ENCODE measurements at regions not wholly inside any gene's neighbourhood (a gene's known extent, or its start where the extent isn't known, plus 50 kb on each side); places are given as distances from the start of the nearest gene placed in this dataset.

GRCh38 chr14:49286257-49286983, 299.8 kb downstream of the RPS29 start:
- ATAC-seq = no peak
- TF ChIP-seq PATZ1 (CRISPR knock-in tag; IDR thresholded peaks at IDR 0.05; ENCODE audit: borderline replicate concordance) (no peak), POU6F1 (CRISPR knock-in tag; IDR thresholded peaks at IDR 0.05; ENCODE audit: borderline replicate concordance, low read depth) (no peak), ISL1 (CRISPR knock-in tag; IDR thresholded peaks at IDR 0.05) (0 out of 2 replicates have a peak, but pooled peaks have one; percentile 15), OSR1 (CRISPR knock-in tag; IDR thresholded peaks at IDR 0.05) (no peak)

- no peak for TF ChIP-seq BACH2 (CRISPR knock-in tag; IDR thresholded peaks at IDR 0.05; ENCODE audit: borderline replicate concordance)
- TF ChIP-seq ZFP30 (CRISPR knock-in tag; IDR thresholded peaks at IDR 0.05) = no peak
- TF ChIP-seq CREB5 (CRISPR knock-in tag; IDR thresholded peaks at IDR 0.05; ENCODE audit: low read depth) = no peak
- TF ChIP-seq GLIS3 (CRISPR knock-in tag; IDR thresholded peaks at IDR 0.05) = no peak
- TF ChIP-seq ZC3H10 (CRISPR knock-in tag; IDR thresholded peaks at IDR 0.05) = no peak
- TF ChIP-seq SNAI2 (CRISPR knock-in tag; IDR thresholded peaks at IDR 0.05) = no peak
- no peak for TF ChIP-seq PPARA (CRISPR knock-in tag; IDR thresholded peaks at IDR 0.05; ENCODE audit: borderline replicate concordance)
- TF ChIP-seq RARB (CRISPR knock-in tag; IDR thresholded peaks at IDR 0.05) = no peak
- no peak for TF ChIP-seq CSDC2 (CRISPR knock-in tag; IDR thresholded peaks at IDR 0.05)
- no peak for TF ChIP-seq PATZ1 (CRISPR knock-in tag; IDR thresholded peaks at IDR 0.05; ENCODE audit: borderline replicate concordance)
- TF ChIP-seq TSHZ2 (CRISPR knock-in tag; IDR thresholded peaks at IDR 0.05) = no peak
- no peak for TF ChIP-seq TCF4 (CRISPR knock-in tag; IDR thresholded peaks at IDR 0.05; ENCODE audit: borderline replicate concordance)
- TF ChIP-seq TOX (CRISPR knock-in tag; IDR thresholded peaks at IDR 0.05; ENCODE audit: borderline replicate concordance) = no peak
- TF ChIP-seq POU6F1 (CRISPR knock-in tag; IDR thresholded peaks at IDR 0.05; ENCODE audit: borderline replicate concordance, low read depth) = no peak
- ATAC-seq = no peak
These were observed 305.6 kb downstream of the RPS29 start for GRCh38 chr14:49280566-49280965.

- ATAC-seq = no peak
- TF ChIP-seq ZC3H10 (CRISPR knock-in tag; IDR thresholded peaks at IDR 0.05) = no peak
- no peak for TF ChIP-seq ZFP30 (CRISPR knock-in tag; IDR thresholded peaks at IDR 0.05)
- TF ChIP-seq ZFP3 (CRISPR knock-in tag; IDR thresholded peaks at IDR 0.05) = no peak
- no peak for TF ChIP-seq SNAI2 (CRISPR knock-in tag; IDR thresholded peaks at IDR 0.05)
- no peak for TF ChIP-seq PPARA (CRISPR knock-in tag; IDR thresholded peaks at IDR 0.05; ENCODE audit: borderline replicate concordance)
- TF ChIP-seq ZNF565 (CRISPR knock-in tag; conservative IDR thresholded peaks at IDR 0.05; ENCODE audit: low read depth) = no peak
- no peak for TF ChIP-seq GLIS3 (CRISPR knock-in tag; IDR thresholded peaks at IDR 0.05)
- TF ChIP-seq TSHZ2 (CRISPR knock-in tag; IDR thresholded peaks at IDR 0.05) = no peak
- TF ChIP-seq CSRNP3 (CRISPR knock-in tag; IDR thresholded peaks at IDR 0.05) = no peak
- no peak for TF ChIP-seq CSDC2 (CRISPR knock-in tag; IDR thresholded peaks at IDR 0.05)
- TF ChIP-seq ZNF8 (CRISPR knock-in tag; IDR thresholded peaks at IDR 0.05) = no peak
- no peak for TF ChIP-seq ESRRG (CRISPR knock-in tag; IDR thresholded peaks at IDR 0.05)
- no peak for TF ChIP-seq TCF4 (CRISPR knock-in tag; IDR thresholded peaks at IDR 0.05; ENCODE audit: borderline replicate concordance)
These were observed 335.7 kb downstream of the RPS29 start for GRCh38 chr14:49250517-49250916.

Measured in SK-N-SH treated with all-trans-retinoic acid at 6 μM for 48 hours (cell line).